Activated CD4-positive, alpha-beta memory T cell treated with anti-CD3 and anti-CD28 coated beads for 36 hours (primary cell): ENCODE measurements at regions not wholly inside any gene's neighbourhood (a gene's known extent, or its start where the extent isn't known, plus 50 kb on each side); places are given as distances from the start of the nearest gene placed in this dataset.
"Not testable (repeated sequence)": the region's sequence is repeated elsewhere in the genome, so short reads cannot be mapped to it uniquely, and the experiment has no call there.

Source experiments
- CTCF ChIA-PET: fragments of 350-600 bp; sonication (Branson Sonifier 250); formaldehyde crosslinking; loops from one replicate; lab custom pipeline; 2021; ENCODE audit warnings: antibody characterized with exemption, inconsistent platforms; lab: Charles Lee
- POLR2A ChIA-PET: fragments of 350-600 bp; sonication (Branson Sonifier 250); formaldehyde crosslinking; loops from one replicate; lab custom pipeline; 2021; ENCODE audit warnings: antibody characterized with exemption; lab: Charles Lee
- DNase-seq: peaks from one replicate; pipeline ENCODE4 v3.0.0-alpha.2; 2020
- H3K27ac Mint-ChIP-seq: one replicate; pipeline ENCODE4 v1.8.0; 2021; ENCODE audit warnings: mixed read lengths
- H3K27me3 Mint-ChIP-seq: one replicate; pipeline ENCODE4 v1.8.0; 2021; ENCODE audit warnings: mixed read lengths
- H3K36me3 Mint-ChIP-seq: one replicate; pipeline ENCODE4 v1.8.0; 2021; ENCODE audit warnings: mixed read lengths
- H3K4me1 Mint-ChIP-seq: one replicate; pipeline ENCODE4 v1.8.0; 2021; ENCODE audit warnings: low read depth, mixed read lengths
- H3K4me3 Mint-ChIP-seq: one replicate; pipeline ENCODE4 v1.8.0; 2021; ENCODE audit warnings: mild to moderate bottlenecking, mixed read lengths
- H3K9me3 Mint-ChIP-seq: one replicate; pipeline ENCODE4 v1.8.0; 2021; ENCODE audit warnings: mixed read lengths
- intact Hi-C: fragments of 100-400 bp; cut with micrococcal nuclease; formaldehyde crosslinking; loops from one replicate; pipeline ENCODE4 v1.15.1; 2023

DNA sequence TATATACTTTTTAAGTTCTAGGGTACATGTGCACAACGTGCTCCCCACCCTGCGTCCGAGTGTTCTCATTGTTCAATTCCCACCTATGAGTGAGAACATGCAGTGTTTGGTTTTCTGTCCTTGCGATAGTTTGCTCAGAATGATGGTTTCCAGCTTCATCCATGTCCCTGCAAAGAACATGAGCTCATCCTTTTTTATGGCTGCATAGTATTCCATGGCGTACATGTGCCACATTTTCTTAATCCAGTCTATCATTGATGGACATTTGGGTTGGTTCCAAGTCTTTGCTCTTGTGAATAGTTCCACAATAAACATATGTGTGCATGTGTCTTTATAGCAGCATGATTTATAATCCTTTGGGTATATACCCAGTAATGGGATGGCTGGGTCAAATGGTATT, 148.1 kb upstream of the CHST15 start:
- POLR2A ChIA-PET, DNase-seq, H3K27me3 Mint-ChIP-seq, H3K36me3 Mint-ChIP-seq, H3K27ac Mint-ChIP-seq, H3K4me3 Mint-ChIP-seq, CTCF ChIA-PET, H3K4me1 Mint-ChIP-seq, H3K9me3 Mint-ChIP-seq, intact Hi-C loops: not testable (repeated sequence)

DNA sequence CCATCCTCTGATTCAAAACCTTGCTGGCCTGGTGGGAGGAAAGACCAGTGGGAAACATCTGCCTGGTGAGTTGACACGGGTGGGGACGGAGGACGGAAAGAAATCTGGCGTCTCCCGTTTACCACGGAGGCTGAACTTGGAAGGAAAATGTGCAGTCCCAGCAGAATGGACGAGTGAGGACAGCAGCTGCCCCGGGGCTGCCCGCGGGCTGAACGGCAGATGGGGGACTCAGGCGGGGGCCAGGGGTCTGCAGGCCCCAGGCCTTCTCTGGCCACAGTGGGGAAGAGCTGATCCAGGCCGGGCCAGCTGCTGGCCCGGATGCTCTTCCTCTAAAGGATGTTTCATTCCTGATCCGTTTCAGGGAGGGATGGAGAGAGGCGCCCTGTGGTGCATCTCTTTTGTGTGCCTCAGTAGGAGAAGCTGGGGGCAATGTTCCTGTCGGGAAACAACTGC, 147.5 kb upstream of the CHST15 start:
- Mint-ChIP-seq H3K4me1 (no peaks in the 10 kb centered on the region), H3K27me3 (peaks cover 4% of the 10 kb centered on the region), H3K4me3 (no peak overlapping the region), H3K27ac (no peak overlapping the region), H3K36me3 (no peaks in the 10 kb centered on the region), H3K9me3 (no peaks in the 10 kb centered on the region)
- CTCF ChIA-PET, result interaction anchor here (0.6 kb wide), 1 partner anchor 99 kb away, joined by 3 read pairs; no protein-coding TSS in a partner anchor
- DNase-seq, result no peak
- POLR2A ChIA-PET, result no interaction called here
- intact Hi-C loops, result no loop called here

DNA sequence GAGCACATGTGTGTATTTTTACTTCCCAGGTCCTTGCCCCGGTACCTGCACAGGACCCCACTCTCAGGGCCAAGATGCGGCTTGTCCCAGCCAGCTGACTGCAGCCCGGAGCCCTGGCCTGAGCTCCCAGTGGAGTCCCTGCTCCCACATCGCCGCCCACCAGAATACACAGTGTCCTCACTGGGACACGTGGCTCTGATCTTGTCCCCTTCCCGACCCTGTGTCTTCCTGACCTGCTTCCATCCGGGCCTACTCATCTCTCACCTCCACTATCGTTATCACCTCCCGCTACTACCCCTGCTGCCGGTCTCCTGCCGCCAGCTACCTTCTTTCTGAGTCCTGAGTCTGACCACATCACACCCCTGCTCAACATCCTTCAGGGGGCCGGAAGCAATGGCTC, 146.3 kb upstream of the CHST15 start:
- no peak overlapping the region for H3K27ac Mint-ChIP-seq
- intact Hi-C loops, result loop anchor here (10.0 kb wide), 1 partner anchor 245 kb away; no protein-coding TSS in a partner anchor
- ChIA-PET POLR2A (no interaction called here), CTCF (no interaction called here)
- peaks cover 4% of the 10 kb centered on the region for H3K27me3 Mint-ChIP-seq
- no peak for DNase-seq
- no peaks in the 10 kb centered on the region for H3K9me3 Mint-ChIP-seq
- no peaks in the 10 kb centered on the region for H3K4me1 Mint-ChIP-seq
- H3K36me3 Mint-ChIP-seq, result no peaks in the 10 kb centered on the region
- H3K4me3 Mint-ChIP-seq, result no peak overlapping the region

DNA sequence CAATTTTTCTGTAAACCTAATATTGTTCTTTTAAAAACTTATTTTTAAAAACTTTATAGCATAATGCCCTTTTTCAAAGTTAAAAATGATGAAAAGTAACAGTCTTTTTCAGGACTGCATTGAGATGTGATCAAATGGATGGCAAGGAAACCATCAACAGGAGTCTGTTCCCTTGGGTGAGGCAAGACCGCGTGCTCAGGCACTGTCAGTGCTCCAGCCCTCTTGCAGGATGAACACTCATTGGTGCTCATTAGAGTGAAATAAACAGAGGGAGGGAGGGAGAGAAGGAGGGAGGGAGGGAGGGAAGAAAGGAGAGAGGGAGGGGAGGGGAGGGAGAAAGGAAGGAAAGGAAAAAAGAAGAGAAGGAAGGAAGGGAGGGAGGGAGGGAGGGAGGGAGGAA, 145.7 kb upstream of the CHST15 start:
- no peak overlapping the region for H3K4me3 Mint-ChIP-seq
- ChIA-PET CTCF (interaction anchor here (1.0 kb wide), 1 partner anchor 244 kb away, joined by 3 read pairs; no protein-coding TSS in a partner anchor), POLR2A (no interaction called here)
- H3K9me3 Mint-ChIP-seq, result no peaks in the 10 kb centered on the region
- no peak overlapping the region for H3K27ac Mint-ChIP-seq
- intact Hi-C loops, result loop anchor here (10.0 kb wide), 1 partner anchor 244 kb away; no protein-coding TSS in a partner anchor
- peaks cover 4% of the 10 kb centered on the region for H3K27me3 Mint-ChIP-seq
- no peaks in the 10 kb centered on the region for H3K4me1 Mint-ChIP-seq
- no peak for DNase-seq
- no peaks in the 10 kb centered on the region for H3K36me3 Mint-ChIP-seq

DNA sequence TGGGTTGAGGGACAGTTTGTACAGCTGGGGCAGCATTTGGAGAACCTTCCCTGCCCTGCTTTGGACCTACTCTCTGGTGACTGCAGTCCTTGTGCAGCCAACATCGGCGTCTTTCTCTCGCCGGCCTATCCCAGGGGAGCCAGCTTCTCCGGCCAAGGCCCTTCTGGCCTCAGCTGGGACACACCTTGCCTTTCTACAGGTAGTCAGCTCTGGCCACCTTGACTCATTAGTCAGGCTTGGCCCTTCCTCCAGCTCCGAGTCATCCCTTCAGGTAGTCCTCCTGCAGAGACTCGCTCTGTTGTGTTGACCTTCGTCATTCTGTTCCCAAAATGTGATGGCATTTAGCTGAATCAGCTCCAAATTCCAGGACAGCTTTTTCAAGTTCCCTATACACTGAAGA, 145.0 kb upstream of the CHST15 start:
- Mint-ChIP-seq H3K36me3 (no peaks in the 10 kb centered on the region), H3K4me3 (no peak overlapping the region), H3K27me3 (peaks cover 3% of the 10 kb centered on the region), H3K27ac (no peak overlapping the region), H3K9me3 (no peaks in the 10 kb centered on the region), H3K4me1 (no peaks in the 10 kb centered on the region)
- ChIA-PET CTCF (interaction anchor here (1.0 kb wide), 1 partner anchor 244 kb away, joined by 3 read pairs; no protein-coding TSS in a partner anchor), POLR2A (no interaction called here)
- intact Hi-C loops, result loop anchor here (10.0 kb wide), 1 partner anchor 244 kb away; no protein-coding TSS in a partner anchor
- no peak for DNase-seq

DNA sequence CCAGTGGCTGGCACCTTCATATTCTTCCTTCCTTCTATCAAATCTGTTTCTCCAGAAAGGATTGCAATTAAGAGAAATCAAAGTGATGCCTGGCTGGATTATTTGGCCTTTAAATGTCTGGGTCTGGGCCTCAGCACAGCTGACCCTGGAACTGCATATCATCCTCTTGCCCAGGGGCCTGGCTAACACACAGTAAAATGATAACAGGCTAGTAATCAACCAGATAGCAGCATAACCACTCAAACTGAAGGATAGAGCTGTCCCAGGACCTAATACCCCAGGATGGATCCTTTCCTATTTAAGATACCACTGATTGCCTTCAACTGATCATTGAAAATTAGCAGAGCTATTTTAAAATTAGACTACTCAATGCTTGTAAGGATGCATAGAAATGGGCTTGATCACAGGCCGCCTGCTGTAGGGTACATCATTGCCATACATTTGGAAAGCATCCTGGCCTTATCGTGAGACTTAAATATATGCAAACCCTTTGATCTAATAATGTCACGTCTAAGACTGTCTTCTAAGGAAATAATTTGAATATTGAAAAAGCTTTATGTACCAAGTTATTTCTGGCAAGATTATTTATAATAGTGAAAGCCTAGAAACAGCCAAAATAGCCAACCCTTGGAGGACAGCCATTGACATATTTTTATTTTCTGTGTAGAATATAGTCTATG, 144.0 kb upstream of the CHST15 start:
- POLR2A ChIA-PET, result no interaction called here
- Mint-ChIP-seq H3K4me3 (no peak overlapping the region), H3K4me1 (no peaks in the 10 kb centered on the region), H3K36me3 (no peaks in the 10 kb centered on the region), H3K27ac (no peak overlapping the region), H3K9me3 (no peaks in the 10 kb centered on the region), H3K27me3 (peaks cover 3% of the 10 kb centered on the region)
- CTCF ChIA-PET, result no interaction called here
- DNase-seq, result no peak
- intact Hi-C loops, result loop anchor here (10.0 kb wide), 1 partner anchor 243 kb away; no protein-coding TSS in a partner anchor

DNA sequence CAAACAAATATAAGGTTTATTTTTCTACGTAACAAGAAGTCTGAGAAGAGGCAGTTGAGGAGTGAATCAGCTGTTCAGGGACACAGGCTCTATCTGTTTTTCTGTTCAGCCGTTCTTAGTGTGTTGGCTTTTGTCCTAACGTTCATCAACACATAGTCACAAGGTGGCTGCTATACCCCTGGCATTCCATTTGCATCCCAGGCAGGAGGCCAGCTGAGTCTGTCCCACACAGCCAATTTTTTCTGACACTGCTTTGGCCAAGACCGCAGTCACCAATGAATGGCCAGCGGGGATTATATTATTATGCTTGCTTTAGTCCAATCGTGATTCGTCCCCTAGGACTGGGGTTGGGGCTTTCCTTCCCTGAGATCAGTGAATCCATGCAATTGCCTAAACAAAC, 143.4 kb upstream of the CHST15 start:
- Mint-ChIP-seq H3K9me3 (no peaks in the 10 kb centered on the region), H3K4me1 (no peaks in the 10 kb centered on the region)
- POLR2A ChIA-PET, result no interaction called here

DNA sequence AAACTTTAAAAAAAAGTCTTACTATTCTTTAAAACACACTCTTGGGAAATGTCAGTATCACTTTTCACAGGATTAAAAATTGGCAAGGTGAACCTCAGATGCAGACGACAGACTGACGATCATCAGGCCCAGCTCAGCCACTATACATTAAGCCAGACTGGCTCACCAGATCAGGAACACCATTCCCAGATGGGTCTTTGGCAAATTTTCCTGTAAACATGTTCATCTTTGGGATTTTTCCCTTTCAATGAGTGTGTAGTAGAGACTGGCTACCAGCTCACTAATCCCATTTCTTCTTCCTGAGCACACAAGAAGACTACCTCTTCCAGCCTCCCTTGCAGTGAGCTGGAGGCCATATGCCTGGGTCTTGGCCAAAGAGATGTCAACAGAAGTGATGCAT, 142.7 kb upstream of the CHST15 start:
- Mint-ChIP-seq H3K9me3 (peaks cover under 1% of the 10 kb centered on the region), H3K4me3 (no peak overlapping the region), H3K4me1 (no peaks in the 10 kb centered on the region), H3K27me3 (no peaks in the 10 kb centered on the region), H3K27ac (no peak overlapping the region), H3K36me3 (no peaks in the 10 kb centered on the region)
- ChIA-PET CTCF (no interaction called here), POLR2A (no interaction called here)
- intact Hi-C loops, result loop anchor here (10.0 kb wide), 1 partner anchor 241 kb away; no protein-coding TSS in a partner anchor
- no peak for DNase-seq

More for the DNA sequence above, 143.4 kb upstream of the CHST15 start:
- CTCF ChIA-PET, result no interaction called here
- no peak for DNase-seq
- no peaks in the 10 kb centered on the region for H3K27me3 Mint-ChIP-seq
- no peak overlapping the region for H3K27ac Mint-ChIP-seq
- intact Hi-C loops, result loop anchor here (10.0 kb wide), 1 partner anchor 242 kb away; no protein-coding TSS in a partner anchor
- no peaks in the 10 kb centered on the region for H3K36me3 Mint-ChIP-seq
- H3K4me3 Mint-ChIP-seq, result no peak overlapping the region

DNA sequence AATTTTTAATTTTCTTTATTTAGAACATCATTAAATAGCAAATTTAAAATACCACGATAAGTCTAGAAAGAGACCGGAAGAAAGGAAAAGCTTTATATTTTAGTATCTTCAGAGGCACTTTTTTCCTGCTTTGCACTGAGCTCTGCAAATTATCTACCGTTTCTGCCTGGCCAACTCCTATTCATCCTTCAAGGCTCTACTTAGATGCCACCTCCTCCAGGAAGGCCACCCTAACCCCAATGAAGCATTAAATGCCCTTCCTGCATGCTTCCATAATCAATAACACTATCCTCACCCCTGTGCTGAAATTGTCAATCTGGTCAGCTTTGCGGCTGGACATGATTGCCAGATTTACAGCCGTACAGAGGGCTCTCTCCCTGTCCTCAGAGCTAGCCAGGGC, 141.8 kb upstream of the CHST15 start:
- intact Hi-C loops, result loop anchor here (10.0 kb wide), 1 partner anchor 240 kb away; no protein-coding TSS in a partner anchor
- Mint-ChIP-seq H3K27me3 (no peaks in the 10 kb centered on the region), H3K9me3 (peaks cover 9% of the 10 kb centered on the region), H3K4me3 (no peak overlapping the region), H3K4me1 (no peaks in the 10 kb centered on the region), H3K36me3 (no peaks in the 10 kb centered on the region), H3K27ac (no peak overlapping the region)
- ChIA-PET CTCF (no interaction called here), POLR2A (no interaction called here)
- DNase-seq, result no peak

DNA sequence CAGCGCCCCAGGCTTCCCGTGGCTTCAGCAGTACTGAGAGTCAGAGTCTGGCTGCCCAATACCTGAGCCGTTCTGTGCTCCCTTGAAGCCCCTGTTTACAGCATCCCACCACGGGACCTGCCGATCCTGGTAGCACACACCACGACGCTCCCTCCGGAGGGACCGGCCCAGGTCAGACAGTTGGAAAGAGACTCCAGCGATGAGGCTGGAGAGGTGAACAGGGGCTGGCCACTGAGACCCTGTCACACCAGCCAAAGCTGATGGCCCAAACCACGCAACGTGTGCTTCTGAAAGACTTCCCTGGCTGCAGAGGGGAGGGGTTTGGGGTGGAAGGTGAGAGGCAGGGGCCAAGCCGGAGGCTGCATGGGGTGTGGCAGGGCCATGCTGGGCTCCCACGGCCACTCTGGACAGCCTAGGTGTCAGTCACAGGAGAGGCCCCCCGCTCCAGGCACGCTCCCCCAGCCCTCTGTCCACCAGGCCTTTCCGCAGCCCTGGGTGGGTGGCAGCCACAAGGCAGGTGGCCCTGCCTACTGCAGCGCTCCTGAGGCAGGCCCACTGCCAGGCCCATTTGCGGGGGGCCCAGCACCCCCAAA, 140.2 kb upstream of the CHST15 start:
- no peak overlapping the region for H3K4me3 Mint-ChIP-seq
- no peaks in the 10 kb centered on the region for H3K27me3 Mint-ChIP-seq

DNA sequence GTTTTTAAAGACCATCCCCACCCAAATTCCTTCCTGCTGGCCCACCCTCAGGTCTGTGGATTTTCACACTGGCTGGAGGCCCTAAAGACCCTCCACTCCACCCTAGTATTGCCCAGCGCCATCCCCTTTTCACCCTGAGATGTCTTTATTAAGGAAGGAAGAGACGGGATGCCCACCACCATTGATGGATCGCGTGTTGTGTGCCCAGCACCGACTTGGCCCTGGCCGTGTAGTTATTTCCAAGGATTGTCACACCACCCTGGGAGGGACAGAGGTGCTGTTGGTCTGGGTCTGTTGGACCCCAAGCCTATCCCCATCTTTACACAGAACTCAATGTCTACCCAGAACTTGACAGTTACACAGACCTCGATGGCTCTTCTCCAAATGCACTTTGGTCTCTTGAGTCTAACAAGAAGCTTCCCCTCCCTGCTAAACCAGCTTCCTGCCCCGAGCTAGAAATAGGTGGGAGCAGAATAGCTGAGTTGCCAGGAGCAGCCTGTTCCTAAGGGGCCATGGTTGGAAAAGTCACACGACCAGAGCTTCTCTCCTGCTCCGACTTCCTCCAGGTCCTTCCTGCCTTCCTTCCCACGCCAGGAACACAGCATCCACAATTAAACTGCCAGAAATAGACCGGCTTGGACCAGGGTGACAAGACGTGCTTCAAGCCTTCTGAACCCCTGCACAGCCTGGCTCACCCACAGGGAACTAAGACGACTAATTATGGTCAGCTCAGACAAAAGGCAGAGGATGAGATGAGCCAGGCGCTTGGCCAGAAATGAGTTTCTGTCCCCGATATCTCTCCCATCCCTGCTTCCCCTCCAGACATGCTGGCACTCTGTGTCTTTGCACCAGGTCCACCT, 139.5 kb upstream of the CHST15 start:
- CTCF ChIA-PET, result interaction anchor here (2.7 kb wide), 1 partner anchor 238 kb away, joined by 9 read pairs; no protein-coding TSS in a partner anchor

More for the DNA sequence above, 140.2 kb upstream of the CHST15 start:
- Mint-ChIP-seq H3K9me3 (peaks cover 20% of the 10 kb centered on the region), H3K36me3 (no peaks in the 10 kb centered on the region), H3K27ac (no peak overlapping the region), H3K4me1 (no peaks in the 10 kb centered on the region)
- POLR2A ChIA-PET, result no interaction called here
- no peak for DNase-seq
- intact Hi-C loops, result loop anchor here (10.0 kb wide), 1 partner anchor 239 kb away; no protein-coding TSS in a partner anchor
- CTCF ChIA-PET, result interaction anchor here (2.7 kb wide), 1 partner anchor 239 kb away, joined by 9 read pairs; no protein-coding TSS in a partner anchor

More for the DNA sequence above, 139.5 kb upstream of the CHST15 start:
- H3K36me3 Mint-ChIP-seq, result no peaks in the 10 kb centered on the region
- intact Hi-C loops, result loop anchor here (10.0 kb wide), 1 partner anchor 238 kb away; no protein-coding TSS in a partner anchor
- no peak overlapping the region for H3K27ac Mint-ChIP-seq
- H3K4me1 Mint-ChIP-seq, result no peaks in the 10 kb centered on the region
- no peak for DNase-seq
- POLR2A ChIA-PET, result no interaction called here
- no peak overlapping the region for H3K4me3 Mint-ChIP-seq
- no peaks in the 10 kb centered on the region for H3K27me3 Mint-ChIP-seq
- H3K9me3 Mint-ChIP-seq, result peaks cover 21% of the 10 kb centered on the region
